ENCODE measurements at regions not wholly inside any gene's neighbourhood (a gene's known extent, or its start where the extent isn't known, plus 50 kb on each side); places are given as distances from the start of the nearest gene placed in this dataset.

DNA sequence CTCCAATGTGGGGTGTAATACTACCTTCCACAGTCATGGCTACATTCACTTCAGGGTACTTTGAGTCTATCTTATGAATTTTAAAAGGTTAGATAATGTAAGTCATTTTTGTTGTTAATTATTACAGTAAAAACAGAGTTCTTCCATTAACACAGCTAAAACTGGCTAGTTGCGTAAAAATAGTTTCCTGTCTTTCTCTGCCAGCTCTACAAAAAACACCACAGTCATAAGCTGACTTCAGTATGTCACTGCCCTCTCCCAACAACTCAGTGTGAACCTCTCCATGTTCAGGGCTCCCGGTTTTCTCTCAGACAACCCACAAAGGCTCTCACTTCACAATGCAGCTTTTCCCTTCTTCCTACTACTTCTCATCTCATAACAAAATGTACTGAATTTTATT lies 84.8 kb upstream of the ITGA1 start:
- no peaks in the 10 kb centered on the region for H3K27me3 ChIP-seq (replicated peaks; ENCODE audit: insufficient read depth, low read length)
- no peak overlapping the region for H3K9ac ChIP-seq (ENCODE audit: low read length)
- TF ChIP-seq EZH2phosphoT487 (IDR thresholded peaks at IDR 0.05; ENCODE audit: low read length) (no peak), EZH2 (optimal IDR thresholded peaks at IDR 0.05; ENCODE audit: low read depth, low read length) (no peak)
- TF ChIP-seq, protein P1, sequence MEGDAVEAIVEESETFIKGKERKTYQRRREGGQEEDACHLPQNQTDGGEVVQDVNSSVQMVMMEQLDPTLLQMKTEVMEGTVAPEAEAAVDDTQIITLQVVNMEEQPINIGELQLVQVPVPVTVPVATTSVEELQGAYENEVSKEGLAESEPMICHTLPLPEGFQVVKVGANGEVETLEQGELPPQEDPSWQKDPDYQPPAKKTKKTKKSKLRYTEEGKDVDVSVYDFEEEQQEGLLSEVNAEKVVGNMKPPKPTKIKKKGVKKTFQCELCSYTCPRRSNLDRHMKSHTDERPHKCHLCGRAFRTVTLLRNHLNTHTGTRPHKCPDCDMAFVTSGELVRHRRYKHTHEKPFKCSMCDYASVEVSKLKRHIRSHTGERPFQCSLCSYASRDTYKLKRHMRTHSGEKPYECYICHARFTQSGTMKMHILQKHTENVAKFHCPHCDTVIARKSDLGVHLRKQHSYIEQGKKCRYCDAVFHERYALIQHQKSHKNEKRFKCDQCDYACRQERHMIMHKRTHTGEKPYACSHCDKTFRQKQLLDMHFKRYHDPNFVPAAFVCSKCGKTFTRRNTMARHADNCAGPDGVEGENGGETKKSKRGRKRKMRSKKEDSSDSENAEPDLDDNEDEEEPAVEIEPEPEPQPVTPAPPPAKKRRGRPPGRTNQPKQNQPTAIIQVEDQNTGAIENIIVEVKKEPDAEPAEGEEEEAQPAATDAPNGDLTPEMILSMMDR (IDR thresholded peaks at IDR 0.05; ENCODE audit: low read length), result no peak
- no peaks in the 10 kb centered on the region for H3K9me3 ChIP-seq (replicated peaks; ENCODE audit: insufficient read depth, low read length)
- H3K4me1 ChIP-seq (ENCODE audit: low read length), result peaks cover 10% of the 10 kb centered on the region; the same call in 1 of the 2 replicates
- no peak for DNase-seq
- no peaks in the 10 kb centered on the region for H3K36me3 ChIP-seq (replicated peaks; ENCODE audit: insufficient read depth, low read length)
- H2AFZ ChIP-seq (ENCODE audit: low read length), result no peak overlapping the region
- H3F3A ChIP-seq (ENCODE audit: insufficient read depth, low read length), result no peaks in the 10 kb centered on the region
- H3K27ac ChIP-seq (ENCODE audit: low read length), result no peak overlapping the region
- no peak overlapping the region for H3K4me2 ChIP-seq (ENCODE audit: low read depth, low read length)
- no peaks in the 10 kb centered on the region for H3K79me2 ChIP-seq (ENCODE audit: low read length)
- no peaks in the 10 kb centered on the region for H4K20me1 ChIP-seq (ENCODE audit: insufficient read depth, low read length)
- no peaks in the 10 kb centered on the region for H3K9me2 ChIP-seq (replicated peaks; ENCODE audit: insufficient read depth, low read length)
- H3K4me3 ChIP-seq (ENCODE audit: low read length), result no peak overlapping the region

DNA sequence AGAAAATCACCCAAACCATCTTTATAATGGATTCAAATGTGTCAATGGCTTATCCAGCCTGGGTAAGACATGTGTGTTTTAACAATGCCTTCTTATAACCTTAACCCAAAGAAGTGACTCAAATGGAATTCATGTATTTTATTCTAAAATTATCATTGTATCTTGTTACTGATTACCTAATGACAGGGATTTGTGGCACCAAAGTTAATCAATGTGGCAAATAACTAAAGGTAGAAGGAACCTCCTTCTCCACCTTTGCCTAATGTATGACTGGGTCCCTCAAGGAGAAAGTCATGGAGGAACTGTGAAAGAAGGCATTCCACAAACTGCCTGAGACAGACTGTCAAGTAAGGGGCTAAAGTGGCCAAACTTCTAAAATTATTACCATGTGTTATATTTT lies 84.4 kb upstream of the ITGA1 start:
- no peaks in the 10 kb centered on the region for H3K9me3 ChIP-seq (replicated peaks; ENCODE audit: insufficient read depth, low read length)
- no peaks in the 10 kb centered on the region for H3F3A ChIP-seq (ENCODE audit: insufficient read depth, low read length)
- no peak overlapping the region for H3K27ac ChIP-seq (ENCODE audit: low read length)
- H3K36me3 ChIP-seq (replicated peaks; ENCODE audit: insufficient read depth, low read length), result no peaks in the 10 kb centered on the region
- H3K9ac ChIP-seq (ENCODE audit: low read length), result no peak overlapping the region
- no peak overlapping the region for H2AFZ ChIP-seq (ENCODE audit: low read length)
- peaks cover 10% of the 10 kb centered on the region; the same call in 1 of the 2 replicates for H3K4me1 ChIP-seq (ENCODE audit: low read length)
- DNase-seq, result no peak
- no peak overlapping the region for H3K4me2 ChIP-seq (ENCODE audit: low read depth, low read length)
- H4K20me1 ChIP-seq (ENCODE audit: insufficient read depth, low read length), result no peaks in the 10 kb centered on the region
- TF ChIP-seq EZH2phosphoT487 (IDR thresholded peaks at IDR 0.05; ENCODE audit: low read length), result no peak
- TF ChIP-seq EZH2 (optimal IDR thresholded peaks at IDR 0.05; ENCODE audit: low read depth, low read length), result no peak
- no peaks in the 10 kb centered on the region for H3K9me2 ChIP-seq (replicated peaks; ENCODE audit: insufficient read depth, low read length)
- no peak overlapping the region for H3K4me3 ChIP-seq (ENCODE audit: low read length)
- H3K79me2 ChIP-seq (ENCODE audit: low read length), result no peaks in the 10 kb centered on the region
- no peaks in the 10 kb centered on the region for H3K27me3 ChIP-seq (replicated peaks; ENCODE audit: insufficient read depth, low read length)

DNA sequence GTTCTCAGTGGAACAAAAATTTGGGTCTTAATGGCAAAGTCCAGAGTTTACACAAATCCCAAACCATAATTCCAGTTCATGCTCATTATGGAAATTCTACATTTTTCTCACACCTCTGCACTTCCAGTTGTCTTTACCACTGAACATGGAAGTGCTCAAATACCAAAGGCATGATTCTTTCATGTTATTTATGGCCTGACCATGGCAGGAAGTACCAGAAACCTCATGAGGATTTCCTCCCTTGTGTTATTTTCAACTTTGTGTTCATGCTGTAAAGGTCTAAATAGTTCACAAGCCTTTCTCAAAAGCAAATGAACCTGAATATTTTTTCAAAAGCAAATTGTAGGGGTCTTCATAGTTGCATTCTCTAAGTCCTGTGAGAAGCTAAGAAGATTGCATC lies 82.0 kb upstream of the ITGA1 start:
- Histone ChIP-seq H3K27ac (ENCODE audit: low read length) (no peak overlapping the region), H3K4me1 (ENCODE audit: low read length) (peaks cover 10% of the 10 kb centered on the region; the same call in 1 of the 2 replicates), H3K36me3 (replicated peaks; ENCODE audit: insufficient read depth, low read length) (no peaks in the 10 kb centered on the region), H3K79me2 (ENCODE audit: low read length) (no peaks in the 10 kb centered on the region), H4K20me1 (ENCODE audit: insufficient read depth, low read length) (no peaks in the 10 kb centered on the region), H3K9ac (ENCODE audit: low read length) (no peak overlapping the region), H3K27me3 (replicated peaks; ENCODE audit: insufficient read depth, low read length) (no peaks in the 10 kb centered on the region), H3F3A (ENCODE audit: insufficient read depth, low read length) (no peaks in the 10 kb centered on the region), H3K9me3 (replicated peaks; ENCODE audit: insufficient read depth, low read length) (no peaks in the 10 kb centered on the region), H3K9me2 (replicated peaks; ENCODE audit: insufficient read depth, low read length) (no peaks in the 10 kb centered on the region), H2AFZ (ENCODE audit: low read length) (no peak overlapping the region), H3K4me2 (ENCODE audit: low read depth, low read length) (no peak overlapping the region), H3K4me3 (ENCODE audit: low read length) (no peak overlapping the region)
- TF ChIP-seq, protein P1 (IDR thresholded peaks at IDR 0.05; ENCODE audit: low read length), result no peak
- TF ChIP-seq EZH2 (optimal IDR thresholded peaks at IDR 0.05; ENCODE audit: low read depth, low read length) (no peak), EZH2phosphoT487 (IDR thresholded peaks at IDR 0.05; ENCODE audit: low read length) (no peak)
- peak; percentile 25 for DNase-seq

DNA sequence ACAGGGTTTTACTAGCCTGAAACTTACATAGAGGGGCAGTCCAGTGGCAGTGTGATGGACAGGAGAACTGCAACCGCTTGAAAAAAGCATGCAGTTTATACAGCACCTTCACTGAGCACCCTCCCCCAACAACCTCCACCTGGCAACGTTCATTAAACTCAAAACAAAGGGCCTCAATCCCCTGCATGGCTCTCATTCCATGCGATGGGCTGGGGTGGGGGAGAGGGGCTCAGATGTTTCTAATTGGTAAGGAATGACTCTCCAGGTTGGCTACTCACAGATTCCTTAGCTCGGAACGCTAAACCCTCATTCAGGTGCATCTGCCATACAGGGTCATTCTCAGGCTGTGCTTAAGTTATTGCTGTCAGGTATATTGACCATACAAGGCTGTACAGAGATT lies 80.9 kb upstream of the ITGA1 start:
- Histone ChIP-seq H4K20me1 (ENCODE audit: insufficient read depth, low read length) (no peaks in the 10 kb centered on the region), H3K4me3 (ENCODE audit: low read length) (no peak overlapping the region), H3K9me2 (replicated peaks; ENCODE audit: insufficient read depth, low read length) (no peaks in the 10 kb centered on the region), H3K9me3 (replicated peaks; ENCODE audit: insufficient read depth, low read length) (no peaks in the 10 kb centered on the region), H3K27me3 (replicated peaks; ENCODE audit: insufficient read depth, low read length) (no peaks in the 10 kb centered on the region), H3K36me3 (replicated peaks; ENCODE audit: insufficient read depth, low read length) (no peaks in the 10 kb centered on the region), H3K9ac (ENCODE audit: low read length) (no peak overlapping the region), H3K4me2 (ENCODE audit: low read depth, low read length) (no peak overlapping the region), H2AFZ (ENCODE audit: low read length) (no peak overlapping the region), H3F3A (ENCODE audit: insufficient read depth, low read length) (no peaks in the 10 kb centered on the region), H3K79me2 (ENCODE audit: low read length) (no peaks in the 10 kb centered on the region), H3K27ac (ENCODE audit: low read length) (no peak overlapping the region), H3K4me1 (ENCODE audit: low read length) (peaks cover 10% of the 10 kb centered on the region; the same call in 1 of the 2 replicates)
- TF ChIP-seq EZH2phosphoT487 (IDR thresholded peaks at IDR 0.05; ENCODE audit: low read length), result no peak
- TF ChIP-seq, protein P1 (IDR thresholded peaks at IDR 0.05; ENCODE audit: low read length), result no peak
- no peak for TF ChIP-seq EZH2 (optimal IDR thresholded peaks at IDR 0.05; ENCODE audit: low read depth, low read length)
- DNase-seq, result no peak
